DMS79 (cell line): ENCODE measurements at regions not wholly inside any gene's neighbourhood (a gene's known extent, or its start where the extent isn't known, plus 50 kb on each side); places are given as distances from the start of the nearest gene placed in this dataset.
A peak's percentile ranks its signal among the peaks of the same experiment; 100 is the strongest.
"Not testable (repeated sequence)": the region's sequence is repeated elsewhere in the genome, so short reads cannot be mapped to it uniquely, and the experiment has no call there.

Experiments
- DNase-seq: peaks from one replicate; lab custom pipeline; 2025; lab: John Stamatoyannopoulos, UW

DNA sequence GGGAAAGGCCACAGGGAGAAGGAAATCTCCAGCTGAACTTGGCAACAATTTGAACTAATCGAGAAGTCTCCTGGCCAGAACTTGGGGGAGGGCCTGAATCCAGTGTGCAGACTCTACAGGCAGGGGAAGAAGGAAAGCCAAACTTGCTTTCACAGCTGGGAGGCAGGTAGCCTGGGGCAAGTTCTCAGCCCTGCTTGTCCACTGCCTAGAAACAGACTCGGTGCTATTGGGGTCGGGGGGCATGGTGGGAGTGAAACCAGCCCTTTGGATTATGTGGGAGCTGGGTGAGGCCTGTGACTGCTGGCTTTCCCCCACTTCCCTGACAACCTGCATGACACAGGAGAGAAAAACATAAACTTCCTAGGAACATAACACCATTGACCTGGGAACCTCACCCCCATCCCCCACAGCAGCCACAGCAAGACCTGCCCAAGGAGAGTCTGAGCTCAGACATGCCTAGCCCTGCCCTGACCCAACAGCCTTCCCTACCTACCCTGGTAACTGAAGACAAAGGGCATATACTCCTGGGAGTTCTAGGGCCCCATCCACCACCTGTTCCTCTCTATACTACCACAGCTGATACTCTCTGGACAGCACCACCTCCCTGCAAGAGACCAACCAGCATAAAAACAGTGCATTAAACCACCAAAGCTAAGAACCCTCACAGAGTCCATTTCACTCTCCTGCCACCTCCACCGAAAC, 103.7 kb upstream of the MNS1 start:
- no peak for DNase-seq

- DNase-seq: no peak
These were observed 92.5 kb upstream of the MNS1 start for GRCh38 chr15:56557415-56557814.

DNA sequence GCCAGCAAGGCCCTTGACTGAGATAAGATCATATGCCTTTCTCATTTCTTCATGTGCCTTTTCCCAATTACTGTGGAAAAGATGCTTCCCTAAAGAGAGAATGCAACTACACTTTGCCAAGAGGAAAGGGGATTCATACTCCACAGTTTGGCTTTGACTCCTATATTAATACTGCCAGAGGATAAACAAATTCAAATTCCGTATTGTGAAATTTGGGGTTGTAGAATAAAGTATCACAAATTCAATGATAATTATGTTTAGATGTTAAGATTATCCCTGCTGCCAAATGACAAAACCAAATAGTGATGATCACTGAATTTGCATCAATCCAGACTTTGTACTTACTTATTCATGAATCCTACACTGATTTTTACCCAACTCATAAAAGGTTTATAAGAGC, 88.5 kb upstream of the MNS1 start:
- DNase-seq: no peak

DNA sequence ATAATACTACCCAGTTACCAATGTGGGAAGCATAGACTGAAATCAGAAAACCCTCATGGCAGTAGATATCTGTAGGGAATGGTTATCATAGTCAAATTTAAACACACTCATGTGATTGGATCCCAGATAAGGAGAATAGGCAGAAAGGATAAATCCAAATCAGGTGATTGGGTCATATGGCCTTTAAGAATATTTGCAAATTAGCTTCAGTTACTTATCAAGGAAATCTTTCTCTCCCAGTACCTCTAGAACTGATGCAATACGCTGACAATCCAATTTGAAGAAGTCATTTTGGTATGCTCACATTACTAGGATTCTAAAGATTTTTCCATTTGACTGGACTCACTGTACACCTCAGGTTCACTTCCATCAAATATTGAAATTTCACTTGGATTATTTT, 87.7 kb upstream of the MNS1 start:
- no peak for DNase-seq

- not testable (repeated sequence) for DNase-seq
These were observed 75.6 kb upstream of the MNS1 start for GRCh38 chr15:56540570-56540969.

DNA sequence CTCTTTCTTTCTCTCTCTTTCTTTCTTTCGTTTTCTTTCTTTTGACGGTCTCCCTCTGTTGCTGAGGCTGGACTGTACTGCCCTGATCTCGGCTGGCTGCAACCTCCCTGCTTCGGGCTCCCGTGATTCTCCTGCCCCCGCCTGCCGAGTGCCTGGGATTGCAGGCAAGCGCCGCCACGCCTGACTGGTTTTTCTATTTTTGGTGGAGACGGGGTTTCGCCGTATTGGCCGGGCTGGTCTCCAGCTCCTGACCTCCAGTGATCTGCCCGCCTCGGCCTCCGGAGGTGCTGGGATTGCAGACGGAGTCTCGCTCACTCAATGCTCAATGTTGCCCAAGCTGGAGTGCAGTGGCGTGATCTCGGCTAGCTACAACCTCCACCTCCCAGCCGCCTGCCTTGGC, 75.2 kb upstream of the MNS1 start:
- not testable (repeated sequence) for DNase-seq

GRCh38 chr15:56538901-56539545, 74.1 kb upstream of the MNS1 start:
- DNase-seq: no peak

GRCh38 chr15:56537881-56538280, 72.9 kb upstream of the MNS1 start:
- no peak for DNase-seq

- DNase-seq: no peak
These were observed 69.8 kb upstream of the MNS1 start for GRCh38 chr15:56534728-56535127.

GRCh38 chr15:56533731-56534403, 68.9 kb upstream of the MNS1 start:
- DNase-seq: no peak

DNA sequence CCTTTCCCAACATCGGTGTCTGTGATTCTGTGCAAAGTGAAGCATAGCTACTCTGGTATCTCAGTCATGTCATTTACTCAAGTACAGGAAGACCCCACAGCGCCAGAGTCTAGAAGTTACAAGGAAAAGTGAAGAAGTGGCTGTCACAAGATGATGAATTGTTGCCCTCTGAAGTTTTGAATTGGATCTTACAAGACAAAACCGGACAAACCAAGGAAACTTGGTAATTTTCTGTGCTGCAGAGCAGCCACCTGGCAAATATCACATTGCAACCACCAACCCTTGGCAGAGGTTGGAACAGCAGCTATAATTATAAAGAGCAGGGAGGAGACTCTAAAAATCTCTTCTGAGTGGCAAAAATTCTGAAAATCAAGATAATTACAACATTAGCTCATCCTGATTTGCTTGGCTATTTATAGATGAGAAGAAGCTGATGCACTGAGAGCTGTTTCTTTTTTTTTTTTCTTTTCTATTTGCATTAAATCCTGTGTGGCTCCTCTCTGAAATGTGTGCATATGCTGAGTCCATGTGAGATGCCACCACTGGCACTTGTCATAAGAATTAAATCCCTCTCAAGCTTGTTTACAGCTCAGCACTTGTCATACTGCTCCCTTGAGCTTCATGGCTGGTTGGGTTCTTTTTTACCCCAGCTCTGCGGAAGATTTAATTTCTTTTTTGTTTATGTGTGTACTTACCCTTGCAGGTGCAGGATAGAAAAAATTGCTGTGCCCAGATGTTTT, 68.0 kb upstream of the MNS1 start:
- DNase-seq: peak; percentile 76

DNA sequence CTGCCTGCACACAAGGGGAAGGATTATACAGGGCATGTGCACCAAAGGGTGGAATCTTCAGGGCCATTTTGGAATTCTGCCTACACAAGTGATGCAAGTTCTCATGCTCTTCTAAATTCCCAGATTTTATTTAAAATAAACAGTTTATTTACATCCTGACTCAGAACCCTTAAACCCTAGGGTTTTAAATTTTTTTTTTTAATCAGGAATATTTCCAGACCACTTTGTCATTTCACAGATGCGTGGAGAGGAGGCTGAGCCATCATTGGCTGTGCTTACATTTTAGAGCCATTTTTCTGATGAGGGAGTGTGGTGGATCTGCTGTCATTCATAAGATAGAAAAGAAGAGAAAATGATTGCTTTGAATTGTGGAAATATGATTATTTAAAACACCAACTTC, 65.2 kb upstream of the MNS1 start:
- no peak for DNase-seq

DNA sequence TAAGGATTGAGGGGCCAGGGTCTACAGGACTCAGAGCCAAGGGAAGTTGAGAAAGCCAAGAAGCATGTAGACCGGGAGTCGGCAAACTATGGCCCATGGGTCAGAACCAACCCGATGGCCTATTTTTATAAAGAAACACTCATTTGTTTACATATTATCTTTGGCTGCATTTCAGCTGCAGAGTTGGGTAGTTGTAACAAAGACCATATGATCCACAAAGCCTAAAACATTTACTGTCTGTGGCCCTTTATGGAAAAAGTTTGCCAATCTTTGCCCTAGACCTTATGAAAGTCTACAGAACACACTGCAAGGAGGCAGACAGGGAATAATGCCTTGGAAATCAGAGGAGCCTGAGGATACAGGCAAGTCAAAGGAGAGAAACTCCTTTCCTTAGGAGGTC, 63.2 kb upstream of the MNS1 start:
- no peak for DNase-seq

DNA sequence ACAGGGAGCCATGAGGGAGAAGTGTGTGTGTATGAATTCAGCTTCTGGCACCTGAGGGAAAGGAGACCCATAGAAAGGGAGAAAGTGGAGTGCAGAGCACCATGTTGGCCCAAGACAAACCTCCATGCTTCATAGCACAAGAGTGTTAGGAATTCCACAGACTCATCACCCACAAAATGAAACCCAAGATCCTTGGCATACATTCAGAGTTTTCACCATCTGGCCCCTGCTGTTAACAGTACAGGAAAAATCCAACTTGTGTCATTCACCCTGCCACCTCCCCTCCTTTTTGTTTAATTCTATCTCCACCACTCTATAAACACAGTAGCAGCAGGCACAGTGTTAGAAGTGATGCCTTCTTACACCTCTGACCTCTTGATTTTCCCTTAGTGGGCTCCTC, 60.0 kb upstream of the MNS1 start:
- DNase-seq: no peak

DNA sequence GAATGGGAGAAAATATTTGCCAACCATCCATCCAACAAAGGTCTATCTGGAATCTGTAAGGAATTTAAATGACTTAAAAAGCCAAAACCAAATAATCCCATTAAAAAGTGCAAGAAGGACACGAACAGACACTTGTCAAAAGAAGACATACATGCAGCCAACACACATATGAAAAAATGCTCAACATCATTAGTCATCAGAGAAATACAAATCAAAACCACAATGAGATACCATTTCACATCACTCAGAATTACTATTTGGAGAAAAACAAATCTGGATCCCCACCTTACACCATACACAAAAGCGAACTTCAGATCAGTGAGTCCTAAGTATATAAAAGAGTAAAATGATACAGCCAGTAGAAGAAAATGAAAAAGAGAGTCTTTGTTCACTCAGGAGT, 58.6 kb upstream of the MNS1 start:
- DNase-seq: no peak

DNA sequence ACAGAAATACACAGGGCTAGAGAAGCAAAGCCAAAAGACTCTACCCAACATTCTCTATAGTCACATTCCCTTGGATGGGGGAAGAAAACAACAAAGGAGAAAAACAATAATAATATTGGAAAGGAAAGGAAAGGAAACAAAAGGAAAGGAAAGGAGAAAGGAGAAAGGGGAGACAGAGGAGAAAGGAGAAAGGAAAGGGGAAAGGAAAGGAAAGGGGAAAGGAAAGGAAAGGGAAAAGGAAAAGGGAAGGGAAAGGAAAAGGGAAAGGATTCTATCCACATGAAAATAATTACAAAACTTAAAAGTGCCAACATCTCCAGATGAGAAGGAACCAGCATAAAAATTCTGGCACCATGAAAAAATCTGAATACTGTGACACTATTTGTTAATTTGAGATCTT, 54.1 kb upstream of the MNS1 start:
- DNase-seq: no peak
